AG04450 (cell line): ENCODE measurements at regions not wholly inside any gene's neighbourhood (a gene's known extent, or its start where the extent isn't known, plus 50 kb on each side); places are given as distances from the start of the nearest gene placed in this dataset.

Experiments used
- CTCF ChIA-PET: fragments of 300-600, 350-600 bp; formaldehyde crosslinking; extraction: SDS; loops from one replicate; lab custom pipeline; 2022; ENCODE audit warnings: antibody characterized with exemption, inconsistent platforms; lab: Charles Lee
- POLR2A ChIA-PET: fragments of 350-600 bp; formaldehyde crosslinking; extraction: SDS; loops from one replicate; lab custom pipeline; 2021; ENCODE audit warnings: antibody characterized with exemption, inconsistent platforms; lab: Yijun Ruan, JAX
- DNase-seq: peaks from one replicate; pipeline ENCODE4 v3.0.0-alpha.2; 2011; ENCODE audit warnings: low read depth, low spot score
- H3K27ac ChIP-seq: one replicate; pipeline ENCODE4 v1.5.1; 2012; ENCODE audit warnings: low read depth, low read length, control low read depth
- H3K27me3 ChIP-seq: one replicate; pipeline ENCODE4 v1.6.0; 2012; ENCODE audit warnings: low read length; ENCODE audit not compliant: control insufficient read depth, insufficient read depth
- H3K4me3 ChIP-seq: 2 replicates; pipeline ENCODE4 v1.5.1; 2011; ENCODE audit warnings: mild to moderate bottlenecking, low read depth, low read length, control low read depth
- H3K9me3 ChIP-seq: 2 replicates; pipeline ENCODE4 v1.5.1; 2012; ENCODE audit warnings: low read length; ENCODE audit not compliant: control insufficient read depth, insufficient read depth
- TF ChIP-seq, protein P1 (sequence below): IDR thresholded peaks from 2 replicates; pipeline ENCODE4 v1.5.1; 2011; ENCODE audit warnings: low read depth, low read length, control low read depth, inconsistent platforms

DNA sequence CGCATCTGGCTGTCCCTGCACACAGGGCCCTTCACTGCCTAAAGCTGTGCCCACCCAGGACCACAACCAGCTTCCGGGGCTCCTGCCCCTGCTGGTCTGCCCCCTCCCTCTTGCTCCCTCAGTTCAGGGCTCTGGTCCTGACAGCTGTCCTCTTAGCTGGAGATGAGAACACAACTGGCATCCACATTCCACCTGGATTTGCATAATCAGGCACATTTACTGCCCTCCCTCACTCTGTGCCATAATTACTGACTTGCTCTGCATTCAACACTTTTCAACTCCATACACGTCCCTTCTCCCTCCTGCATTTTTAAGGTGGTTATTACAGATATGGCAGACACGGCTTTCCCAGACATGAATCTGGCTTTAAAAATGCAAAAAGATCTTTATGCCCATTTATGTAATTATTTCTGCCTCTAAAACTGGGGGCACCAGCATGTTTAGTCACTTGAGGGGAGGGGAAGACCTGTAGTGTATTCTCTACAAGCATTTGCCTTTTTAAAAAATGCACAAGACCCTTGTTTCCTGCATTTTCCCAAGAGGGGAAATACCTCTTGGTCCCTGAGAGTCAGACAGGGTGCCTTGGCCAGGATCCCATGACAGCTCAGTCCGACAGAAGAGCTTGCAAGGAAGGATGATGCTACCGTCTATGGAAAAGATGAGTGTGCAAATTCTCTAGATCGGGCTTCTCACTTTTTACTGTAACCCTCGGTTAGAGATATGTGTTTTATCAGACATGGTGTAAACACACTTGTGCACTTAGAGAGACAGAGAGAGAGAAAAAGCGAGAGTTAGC, 401.8 kb downstream of the PREX1 start:
- no peak for DNase-seq
- POLR2A ChIA-PET, result no interaction called here

DNA sequence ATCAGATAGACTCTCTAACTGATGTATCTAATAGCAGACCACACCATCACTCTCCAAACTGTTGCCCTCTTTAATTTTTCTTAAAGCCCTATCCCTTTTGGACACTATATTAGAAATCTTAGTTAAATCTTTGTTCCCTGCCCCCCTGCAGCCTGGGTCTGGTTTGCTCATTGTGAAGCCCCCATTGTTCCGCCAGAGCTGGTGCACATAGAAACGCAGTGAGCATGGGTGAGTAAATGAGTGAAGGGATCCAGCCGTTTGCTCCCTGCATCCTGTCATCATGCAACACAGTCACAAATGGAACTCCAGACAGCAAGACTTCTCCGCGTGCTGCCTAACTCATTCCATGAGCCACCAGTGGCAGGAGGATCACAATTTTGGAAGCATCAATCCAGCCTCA, 402.5 kb downstream of the PREX1 start:
- Histone ChIP-seq H3K9me3 (no peaks in the 10 kb centered on the region), H3K27ac (no peak overlapping the region), H3K4me3 (no peak overlapping the region), H3K27me3 (peaks cover 2% of the 10 kb centered on the region)
- TF ChIP-seq, protein P1, sequence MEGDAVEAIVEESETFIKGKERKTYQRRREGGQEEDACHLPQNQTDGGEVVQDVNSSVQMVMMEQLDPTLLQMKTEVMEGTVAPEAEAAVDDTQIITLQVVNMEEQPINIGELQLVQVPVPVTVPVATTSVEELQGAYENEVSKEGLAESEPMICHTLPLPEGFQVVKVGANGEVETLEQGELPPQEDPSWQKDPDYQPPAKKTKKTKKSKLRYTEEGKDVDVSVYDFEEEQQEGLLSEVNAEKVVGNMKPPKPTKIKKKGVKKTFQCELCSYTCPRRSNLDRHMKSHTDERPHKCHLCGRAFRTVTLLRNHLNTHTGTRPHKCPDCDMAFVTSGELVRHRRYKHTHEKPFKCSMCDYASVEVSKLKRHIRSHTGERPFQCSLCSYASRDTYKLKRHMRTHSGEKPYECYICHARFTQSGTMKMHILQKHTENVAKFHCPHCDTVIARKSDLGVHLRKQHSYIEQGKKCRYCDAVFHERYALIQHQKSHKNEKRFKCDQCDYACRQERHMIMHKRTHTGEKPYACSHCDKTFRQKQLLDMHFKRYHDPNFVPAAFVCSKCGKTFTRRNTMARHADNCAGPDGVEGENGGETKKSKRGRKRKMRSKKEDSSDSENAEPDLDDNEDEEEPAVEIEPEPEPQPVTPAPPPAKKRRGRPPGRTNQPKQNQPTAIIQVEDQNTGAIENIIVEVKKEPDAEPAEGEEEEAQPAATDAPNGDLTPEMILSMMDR, result no peak
- POLR2A ChIA-PET, result no interaction called here
- DNase-seq, result no peak
- CTCF ChIA-PET, result no interaction called here

More for the DNA sequence above, 401.8 kb downstream of the PREX1 start:
- CTCF ChIA-PET, result no interaction called here
- TF ChIP-seq, protein P1, result no peak
- Histone ChIP-seq H3K27ac (no peak overlapping the region), H3K9me3 (no peaks in the 10 kb centered on the region), H3K4me3 (no peak overlapping the region), H3K27me3 (peaks cover 2% of the 10 kb centered on the region)

DNA sequence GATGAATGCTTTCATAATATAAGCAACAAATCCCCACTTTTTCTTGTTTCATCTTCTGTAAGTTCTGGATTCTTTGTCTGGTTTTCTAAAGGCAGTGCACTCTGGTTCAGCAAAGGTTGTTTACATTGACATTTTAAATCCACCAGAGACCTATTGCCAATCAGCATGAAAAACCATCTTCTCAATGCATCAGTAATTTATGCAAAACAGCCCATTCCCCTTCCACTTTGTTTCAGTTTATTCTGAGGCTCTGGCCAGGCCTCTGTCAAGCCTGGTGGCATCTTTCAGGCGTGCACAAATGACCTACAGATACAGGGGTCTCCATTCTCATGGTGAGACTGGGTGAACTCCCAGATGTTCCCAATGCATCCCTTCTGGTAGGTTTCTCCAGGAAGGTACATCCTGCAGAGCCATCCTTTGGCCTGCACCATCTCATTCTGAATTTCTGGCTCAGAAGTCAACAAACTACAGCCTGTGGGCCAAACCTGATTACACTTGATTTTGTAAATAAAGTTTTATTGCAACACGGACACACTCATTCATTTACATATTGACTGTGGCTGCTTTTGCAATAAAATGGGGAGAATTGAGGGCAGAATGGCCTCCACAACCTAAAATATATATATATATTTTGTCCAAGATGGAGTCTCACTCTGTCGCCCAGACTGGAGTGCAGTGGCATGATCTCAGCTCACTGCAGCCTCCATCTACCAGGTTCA, 405.4 kb downstream of the PREX1 start:
- POLR2A ChIA-PET, result no interaction called here
- DNase-seq, result no peak
- CTCF ChIA-PET, result no interaction called here

DNA sequence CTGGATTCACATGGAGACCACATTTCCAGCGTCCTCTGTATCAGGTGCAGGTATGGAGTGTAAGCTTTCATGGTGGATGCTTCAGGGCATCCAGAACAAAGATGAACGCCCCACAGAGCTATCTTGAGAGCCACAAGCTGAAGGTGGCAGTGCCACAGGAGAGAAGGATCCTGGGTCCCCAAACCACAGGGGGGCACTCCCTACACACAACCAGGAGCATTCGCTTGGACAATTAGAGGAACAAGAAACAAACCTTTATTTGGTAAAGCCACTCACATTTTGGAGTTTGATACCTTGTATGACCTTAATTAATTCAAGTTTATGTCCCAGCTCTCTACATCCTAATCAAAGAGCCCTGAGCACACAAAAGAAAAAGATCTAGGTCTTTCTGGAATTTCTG, 406.3 kb downstream of the PREX1 start:
- ChIA-PET CTCF (no interaction called here), POLR2A (no interaction called here)
- peaks cover 4% of the 10 kb centered on the region for H3K27me3 ChIP-seq
- TF ChIP-seq, protein P1, result no peak
- H3K4me3 ChIP-seq, result no peak overlapping the region
- DNase-seq, result no peak
- no peak overlapping the region for H3K27ac ChIP-seq
- H3K9me3 ChIP-seq, result no peaks in the 10 kb centered on the region

More for the DNA sequence above, 405.4 kb downstream of the PREX1 start:
- Histone ChIP-seq H3K27ac (no peak overlapping the region), H3K27me3 (no peaks in the 10 kb centered on the region), H3K4me3 (no peak overlapping the region), H3K9me3 (no peaks in the 10 kb centered on the region)
- TF ChIP-seq, protein P1, result no peak

DNA sequence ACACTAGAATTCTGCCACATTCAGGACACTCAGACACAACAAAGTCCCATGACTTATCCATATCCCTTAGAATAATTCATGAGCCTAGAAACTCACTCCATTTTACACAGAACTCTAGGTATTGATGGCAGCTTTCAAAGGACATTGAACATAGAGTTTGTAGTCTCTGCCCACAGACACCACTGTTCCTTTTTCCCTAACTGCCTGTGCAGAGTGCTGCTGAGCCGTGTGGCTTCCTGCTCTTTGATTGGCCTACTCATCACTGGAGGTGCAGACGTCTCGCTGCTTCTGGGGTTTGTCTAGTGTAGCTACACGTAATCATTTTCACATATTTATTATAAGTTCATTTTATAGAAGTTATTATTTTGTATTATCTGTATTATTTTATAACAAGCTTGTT, 407.6 kb downstream of the PREX1 start:
- H3K27ac ChIP-seq, result no peak overlapping the region
- H3K4me3 ChIP-seq, result no peak overlapping the region
- POLR2A ChIA-PET, result no interaction called here
- CTCF ChIA-PET, result no interaction called here
- H3K27me3 ChIP-seq, result peaks cover 4% of the 10 kb centered on the region
- no peak for DNase-seq
- TF ChIP-seq, protein P1, result no peak
- H3K9me3 ChIP-seq, result no peaks in the 10 kb centered on the region
